Duodenal mucosa (tissue), 2 donors: ENCODE measurements at regions not wholly inside any gene's neighbourhood (a gene's known extent, or its start where the extent isn't known, plus 50 kb on each side); places are given as distances from the start of the nearest gene placed in this dataset.

Experiments
- H3K27ac ChIP-seq: one replicate; pipeline ENCODE4 v1.7.0; 2013; ENCODE audit warnings: low read depth, low read length
- H3K27me3 ChIP-seq, 2 donors: one replicate each; pipeline ENCODE4 v1.7.0; 2013; ENCODE audit warnings: low read length in 2 of 2, control low read depth in 1 of 2; ENCODE audit not compliant: insufficient read depth in 2 of 2, control insufficient read depth in 1 of 2
- H3K36me3 ChIP-seq, 2 donors: one replicate each; pipeline ENCODE4 v1.7.0; 2013; ENCODE audit warnings: low read length in 2 of 2, control low read depth in 1 of 2; ENCODE audit not compliant: insufficient read depth in 2 of 2, control insufficient read depth in 1 of 2
- H3K4me1 ChIP-seq, 2 donors: one replicate each; pipeline ENCODE4 v1.7.0; 2013; ENCODE audit warnings: low read length in 2 of 2, control low read depth in 1 of 2; ENCODE audit not compliant: insufficient read depth in 2 of 2, control insufficient read depth in 1 of 2
- H3K4me3 ChIP-seq, 2 donors: one replicate each; pipeline ENCODE4 v1.7.0; 2013; ENCODE audit warnings: low read length in 2 of 2, low read depth in 1 of 2
- H3K9ac ChIP-seq, 2 donors: one replicate each; pipeline ENCODE4 v1.7.0; 2013; ENCODE audit warnings: low read length in 2 of 2, low read depth in 1 of 2
- H3K9me3 ChIP-seq, 2 donors: one replicate each; pipeline ENCODE4 v1.7.0; 2013; ENCODE audit warnings: low read length in 2 of 2, control low read depth in 1 of 2; ENCODE audit not compliant: control insufficient read depth in 1 of 2

DNA sequence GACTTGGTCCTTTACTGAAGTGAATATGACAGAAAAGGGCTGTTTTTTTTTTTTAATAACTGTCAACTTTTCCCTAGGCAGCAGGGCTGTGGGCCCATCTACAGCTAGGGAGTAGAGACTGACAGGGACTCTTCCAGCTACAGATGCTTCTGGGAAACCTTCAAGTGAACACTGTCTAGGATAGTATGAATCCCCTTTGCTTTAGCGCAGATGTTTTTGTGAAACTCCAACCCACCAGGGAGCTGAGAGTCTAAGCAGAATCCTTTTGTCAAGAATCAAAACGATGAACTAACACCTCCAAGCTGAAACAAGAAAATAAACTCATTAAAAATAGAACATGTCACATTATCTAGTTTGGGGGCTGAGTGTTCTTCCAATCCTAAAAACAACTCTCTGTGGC is 219.7 kb upstream of the FGF13 start:
- no peak overlapping the region for H3K4me3 ChIP-seq
- H3K36me3 ChIP-seq, result no peaks in the 10 kb centered on the region
- no peaks in the 10 kb centered on the region for H3K4me1 ChIP-seq
- H3K27ac ChIP-seq, result no peak overlapping the region
- no peaks in the 10 kb centered on the region for H3K27me3 ChIP-seq
- no peak overlapping the region for H3K9ac ChIP-seq
- H3K9me3 ChIP-seq, result no peaks in the 10 kb centered on the region

DNA sequence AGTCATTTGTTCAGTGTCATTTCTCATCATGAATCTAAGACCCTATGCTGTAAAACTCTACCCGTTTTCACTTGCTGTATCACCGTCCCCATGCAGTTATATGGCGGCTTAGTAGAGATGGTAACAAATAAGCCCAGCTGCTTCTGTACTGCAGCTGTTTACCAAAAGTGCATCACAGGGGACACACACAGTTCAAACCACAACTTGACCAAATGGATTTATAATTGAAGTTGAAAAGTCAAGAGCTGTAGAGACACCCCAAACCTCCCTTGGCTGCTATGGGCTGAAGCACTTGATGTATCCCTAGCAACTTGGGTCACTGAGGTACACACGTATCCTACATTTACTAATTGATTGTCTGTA is 219.0 kb upstream of the FGF13 start:
- Histone ChIP-seq H3K9me3 (no peaks in the 10 kb centered on the region), H3K27ac (no peak overlapping the region), H3K27me3 (no peaks in the 10 kb centered on the region), H3K4me1 (no peaks in the 10 kb centered on the region), H3K9ac (no peak overlapping the region), H3K36me3 (no peaks in the 10 kb centered on the region), H3K4me3 (no peak overlapping the region)

DNA sequence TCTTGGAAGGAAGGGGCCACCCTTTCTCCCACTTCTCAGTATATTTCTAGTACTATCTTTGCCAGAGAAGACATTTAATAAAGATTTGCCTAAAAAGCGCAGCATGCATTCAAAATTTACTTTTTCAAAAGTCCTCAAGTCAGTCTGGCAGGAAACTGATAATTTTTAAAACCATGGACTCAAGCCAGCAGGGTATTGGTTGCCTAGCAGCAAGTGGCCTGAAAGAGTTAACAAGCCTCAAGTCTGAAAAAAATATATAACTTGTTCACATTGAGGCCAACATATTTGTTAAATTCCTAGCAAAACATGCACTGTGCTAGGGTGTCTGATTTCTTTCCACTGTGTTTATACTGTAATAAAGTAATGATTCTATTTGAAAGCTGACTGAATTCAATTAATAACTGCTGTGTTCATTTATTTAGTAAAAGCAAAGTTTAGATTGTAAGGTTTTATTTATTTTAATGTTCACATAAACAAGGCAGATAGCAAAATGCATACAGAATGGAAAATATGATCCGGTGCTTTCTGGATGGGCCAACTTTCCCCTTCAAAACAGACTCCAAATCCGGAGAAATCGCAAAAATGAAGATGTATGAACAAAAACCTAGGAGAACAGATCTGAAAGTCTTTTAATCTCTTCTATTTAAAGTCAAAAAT is 218.5 kb upstream of the FGF13 start:
- H3K9ac ChIP-seq, result no peak overlapping the region
- H3K27me3 ChIP-seq, result no peaks in the 10 kb centered on the region
- H3K27ac ChIP-seq, result no peak overlapping the region
- H3K4me1 ChIP-seq, result no peaks in the 10 kb centered on the region
- H3K4me3 ChIP-seq, result no peak overlapping the region
- no peaks in the 10 kb centered on the region for H3K9me3 ChIP-seq
- H3K36me3 ChIP-seq, result no peaks in the 10 kb centered on the region

DNA sequence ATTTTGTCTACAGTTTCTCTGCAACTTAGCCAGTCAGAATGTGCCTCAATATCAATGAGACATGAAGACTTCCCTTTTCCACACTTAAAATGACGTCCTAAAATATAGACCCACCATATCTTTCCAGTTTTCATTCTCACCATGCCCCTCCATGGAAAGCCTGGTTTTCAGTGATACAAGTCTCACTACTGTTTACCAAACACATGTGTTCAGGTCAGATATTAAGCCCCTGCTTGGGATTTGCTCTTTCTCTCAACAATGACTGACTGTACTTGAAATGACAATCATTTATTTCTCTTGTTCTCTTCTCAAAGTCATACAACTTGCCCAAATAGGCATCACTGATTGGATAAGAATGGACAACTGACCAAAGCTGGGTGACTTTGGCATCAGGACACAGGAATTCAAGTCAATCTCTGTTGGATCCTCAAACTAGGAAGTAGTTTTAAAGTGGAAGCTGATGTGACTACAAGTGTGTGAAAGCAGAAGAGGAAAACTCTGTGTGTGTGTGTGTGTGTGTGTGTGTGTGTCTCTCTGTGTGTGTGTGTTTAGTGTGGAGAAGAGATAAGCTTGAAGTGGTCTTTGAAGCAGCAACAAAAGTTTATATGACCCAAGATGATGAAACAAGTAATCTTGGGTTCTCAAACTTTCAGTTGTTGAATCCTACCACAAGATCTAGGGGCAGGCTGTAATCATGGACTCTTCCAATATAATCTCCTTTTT is 217.4 kb upstream of the FGF13 start:
- Histone ChIP-seq H3K27ac (no peak overlapping the region), H3K9ac (no peak overlapping the region), H3K4me3 (no peak overlapping the region), H3K27me3 (no peaks in the 10 kb centered on the region), H3K4me1 (no peaks in the 10 kb centered on the region), H3K36me3 (no peaks in the 10 kb centered on the region), H3K9me3 (no peaks in the 10 kb centered on the region)

DNA sequence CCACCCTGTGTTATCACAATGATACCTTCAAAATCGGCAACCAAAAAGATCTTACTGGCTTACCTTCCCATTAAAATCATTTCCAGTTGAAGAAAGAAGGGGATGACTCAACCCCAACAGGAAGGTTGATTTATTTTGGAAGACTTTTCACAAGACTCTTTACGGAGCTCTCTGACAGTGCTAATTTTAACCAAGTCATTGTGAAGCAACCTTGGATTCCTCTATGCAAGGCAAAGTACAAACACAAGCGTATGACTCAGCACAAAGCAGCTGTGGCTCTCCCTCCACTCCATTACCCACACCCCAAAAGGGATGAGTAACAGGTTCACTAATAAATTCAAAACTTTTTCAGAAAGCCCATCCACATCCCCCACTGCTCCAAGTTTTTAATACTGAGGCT is 213.8 kb upstream of the FGF13 start:
- Histone ChIP-seq H3K4me1 (no peaks in the 10 kb centered on the region), H3K9me3 (no peaks in the 10 kb centered on the region), H3K27me3 (no peaks in the 10 kb centered on the region), H3K27ac (no peak overlapping the region), H3K9ac (no peak overlapping the region), H3K4me3 (no peak overlapping the region), H3K36me3 (no peaks in the 10 kb centered on the region)

DNA sequence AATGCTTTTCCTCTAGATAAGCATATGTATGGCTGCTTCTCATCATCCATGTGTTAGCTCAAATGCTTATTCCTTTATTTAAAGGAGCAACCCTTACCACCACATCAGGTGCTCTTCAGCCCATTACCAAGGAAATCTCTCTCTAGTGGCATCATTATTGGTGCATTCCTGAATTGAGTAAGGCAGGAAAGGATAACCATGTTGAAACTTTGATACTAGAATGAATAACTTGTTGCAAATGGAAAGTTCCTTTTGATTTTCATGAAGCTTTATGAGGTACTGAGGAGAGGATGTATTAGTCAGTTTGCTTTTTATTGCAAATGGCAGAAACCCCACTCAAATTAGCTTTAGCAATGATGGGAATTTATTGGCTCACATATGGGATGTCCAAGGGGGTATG is 212.3 kb upstream of the FGF13 start:
- Histone ChIP-seq H3K27ac (no peak overlapping the region), H3K4me3 (no peak overlapping the region), H3K9ac (no peak overlapping the region), H3K4me1 (no peaks in the 10 kb centered on the region), H3K27me3 (no peaks in the 10 kb centered on the region), H3K9me3 (no peaks in the 10 kb centered on the region), H3K36me3 (no peaks in the 10 kb centered on the region)

DNA sequence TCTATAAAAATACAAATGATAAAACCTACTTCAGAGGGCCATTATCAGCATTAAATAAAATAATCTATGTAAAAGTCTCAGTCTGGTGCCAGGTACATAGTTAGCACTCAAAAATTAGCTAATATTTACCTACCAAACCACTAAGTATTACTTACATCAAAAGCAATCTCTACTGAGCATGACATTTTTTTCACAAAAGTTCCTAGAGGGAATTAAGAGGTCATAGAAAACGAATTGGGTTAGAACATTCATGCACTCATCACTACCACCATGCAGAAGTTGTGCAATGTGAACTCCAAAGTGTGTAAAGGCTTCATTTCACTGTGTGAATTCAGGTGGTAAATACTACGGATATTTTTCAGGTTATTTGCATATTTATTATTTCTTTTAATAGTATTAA is 209.5 kb upstream of the FGF13 start:
- Histone ChIP-seq H3K9me3 (no peaks in the 10 kb centered on the region), H3K4me3 (no peak overlapping the region), H3K4me1 (no peaks in the 10 kb centered on the region), H3K27me3 (no peaks in the 10 kb centered on the region), H3K36me3 (no peaks in the 10 kb centered on the region), H3K9ac (no peak overlapping the region), H3K27ac (no peak overlapping the region)

DNA sequence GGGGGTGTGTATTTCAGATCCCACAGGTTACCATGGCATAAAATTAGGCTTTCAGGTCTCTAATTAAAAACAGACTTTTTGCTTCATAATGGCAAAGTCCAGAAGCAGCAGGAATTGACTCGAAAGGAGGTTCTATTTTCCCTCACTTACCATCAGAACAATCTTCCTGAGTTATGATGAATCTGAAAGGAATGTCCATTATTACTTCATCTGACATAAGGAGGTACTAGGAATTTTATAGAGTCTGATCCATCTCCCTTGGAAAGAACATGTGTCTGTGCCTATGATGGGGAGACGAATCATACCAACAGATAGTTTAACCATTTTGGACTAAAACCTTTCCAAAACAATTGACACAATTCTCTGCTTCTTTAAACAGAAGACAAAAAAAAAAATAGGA is 206.3 kb upstream of the FGF13 start:
- no peaks in the 10 kb centered on the region for H3K36me3 ChIP-seq
- no peaks in the 10 kb centered on the region for H3K4me1 ChIP-seq
- H3K4me3 ChIP-seq, result no peak overlapping the region
- H3K9ac ChIP-seq, result no peak overlapping the region
- H3K27ac ChIP-seq, result no peak overlapping the region
- no peaks in the 10 kb centered on the region for H3K9me3 ChIP-seq
- H3K27me3 ChIP-seq, result no peaks in the 10 kb centered on the region

DNA sequence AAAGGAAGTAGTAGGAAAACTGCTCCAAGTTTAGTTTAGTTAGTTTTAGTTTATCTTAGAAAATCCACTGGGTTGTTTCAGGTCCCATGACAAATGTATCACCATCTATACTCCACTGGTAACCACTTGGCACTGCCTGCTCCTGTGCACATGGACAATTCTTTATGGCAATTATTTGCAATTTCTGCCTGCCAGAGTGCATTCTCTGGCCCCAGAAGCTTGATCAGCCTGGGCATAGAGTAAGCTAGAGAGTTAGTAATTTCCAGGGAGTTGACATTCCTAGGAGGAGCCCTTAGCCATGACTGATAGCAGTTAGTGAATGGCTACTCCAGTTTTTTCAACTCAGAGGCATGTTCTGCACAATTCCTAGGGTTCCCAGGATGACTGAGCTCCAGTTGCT is 203.2 kb upstream of the FGF13 start:
- Histone ChIP-seq H3K27ac (no peak overlapping the region), H3K36me3 (no peaks in the 10 kb centered on the region), H3K4me1 (no peaks in the 10 kb centered on the region), H3K9ac (no peak overlapping the region), H3K27me3 (no peaks in the 10 kb centered on the region), H3K4me3 (no peak overlapping the region), H3K9me3 (no peaks in the 10 kb centered on the region)

DNA sequence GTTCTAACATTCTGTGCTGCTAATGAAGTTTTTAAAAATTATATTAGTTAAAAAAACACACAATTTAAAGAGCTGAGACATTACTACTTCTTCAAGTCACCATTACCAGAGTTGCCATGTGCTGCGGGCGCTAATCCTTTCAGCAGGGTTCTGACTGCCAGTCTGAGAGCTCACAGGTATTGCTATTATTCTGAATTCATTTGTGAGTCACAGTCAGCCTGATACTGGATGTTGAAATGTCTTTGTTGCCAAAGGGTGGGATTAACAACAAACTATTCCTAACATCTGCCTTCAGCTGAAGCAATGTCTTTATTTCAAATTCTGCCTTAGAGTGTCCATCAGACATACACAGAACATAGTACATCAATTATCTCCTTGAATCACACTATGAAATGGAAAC is 197.1 kb upstream of the FGF13 start:
- Histone ChIP-seq H3K4me3 (no peak overlapping the region), H3K9me3 (no peaks in the 10 kb centered on the region), H3K9ac (no peak overlapping the region), H3K36me3 (no peaks in the 10 kb centered on the region), H3K27me3 (no peaks in the 10 kb centered on the region), H3K4me1 (no peaks in the 10 kb centered on the region), H3K27ac (no peak overlapping the region)
